Mesenchymal stem cell (in vitro differentiated cells and primary cell): ENCODE measurements at regions not wholly inside any gene's neighbourhood (a gene's known extent, or its start where the extent isn't known, plus 50 kb on each side); places are given as distances from the start of the nearest gene placed in this dataset.

Experiments
- DNase-seq: peaks from one replicate; pipeline ENCODE4 v3.0.0-alpha.2; 2013
- H2AFZ ChIP-seq: one replicate; pipeline ENCODE4 v1.6.1; 2013; ENCODE audit warnings: low read depth, mild to moderate bottlenecking, control low read depth, inconsistent platforms, low read length, moderate library complexity
- H2AK5ac ChIP-seq: 2 replicates; pipeline ENCODE4 v1.6.1; 2013; ENCODE audit warnings: low read length, moderate library complexity, mild to moderate bottlenecking, inconsistent platforms; ENCODE audit not compliant: severe bottlenecking
- H2BK120ac ChIP-seq: one replicate; pipeline ENCODE4 v1.6.1; 2013; ENCODE audit warnings: low read depth, mild to moderate bottlenecking, inconsistent platforms, low read length, moderate library complexity
- H2BK12ac ChIP-seq, 2 experiments: one replicate each; pipeline ENCODE4 v1.6.1; 2013; ENCODE audit warnings: inconsistent platforms in 2 of 2, low read length in 2 of 2, mild to moderate bottlenecking in 2 of 2, moderate library complexity in 2 of 2, control low read depth in 1 of 2
- H2BK15ac ChIP-seq: one replicate; pipeline ENCODE4 v1.6.1; 2013; ENCODE audit warnings: mild to moderate bottlenecking, low read depth, inconsistent platforms; ENCODE audit not compliant: poor library complexity, severe bottlenecking
- H2BK5ac ChIP-seq: 2 replicates; pipeline ENCODE4 v1.6.1; 2013; ENCODE audit warnings: low read depth, mild to moderate bottlenecking, low read length, control low read depth, inconsistent platforms; ENCODE audit not compliant: poor library complexity, severe bottlenecking
- H3K14ac ChIP-seq, 2 experiments: one replicate each; pipeline ENCODE4 v1.6.1; 2013; ENCODE audit warnings: inconsistent platforms in 2 of 2, low read length in 2 of 2, control low read depth in 1 of 2, mild to moderate bottlenecking in 1 of 2, moderate library complexity in 1 of 2
- H3K18ac ChIP-seq, 2 experiments: one replicate each; pipeline ENCODE4 v1.6.1; 2013; ENCODE audit warnings: inconsistent platforms in 2 of 2, low read length in 2 of 2, control low read depth in 1 of 2, low read depth in 1 of 2, mild to moderate bottlenecking in 1 of 2
- H3K23ac ChIP-seq, 2 experiments: one replicate each; pipeline ENCODE4 v1.6.1; 2013; ENCODE audit warnings: inconsistent platforms in 2 of 2, low read length in 2 of 2, mild to moderate bottlenecking in 2 of 2, moderate library complexity in 2 of 2, control low read depth in 1 of 2
- H3K27ac ChIP-seq: 2 replicates; pipeline ENCODE4 v1.5.1; 2013; ENCODE audit warnings: mild to moderate bottlenecking, moderate library complexity, low read length, control low read depth, inconsistent platforms; ENCODE audit not compliant: poor library complexity, severe bottlenecking
- H3K27me3 ChIP-seq, 2 experiments: 2 replicates each; pipeline versions ENCODE4 v1.6.1 to v1.7.0; 2013; ENCODE audit warnings: low read length in 2 of 2, mild to moderate bottlenecking in 2 of 2, moderate library complexity in 2 of 2, control low read depth in 1 of 2, inconsistent platforms in 1 of 2; ENCODE audit not compliant: control insufficient read depth in 1 of 2, insufficient read depth in 1 of 2
- H3K36me3 ChIP-seq, 2 experiments: 2 replicates each; pipeline versions ENCODE4 v1.6.1 to v1.7.0; 2013; ENCODE audit warnings: low read length in 2 of 2, control low read depth in 1 of 2, inconsistent platforms in 1 of 2, low read depth in 1 of 2, mild to moderate bottlenecking in 1 of 2; ENCODE audit not compliant: insufficient read depth in 2 of 2, control insufficient read depth in 1 of 2
- H3K4ac ChIP-seq, 2 experiments: one replicate each; pipeline ENCODE4 v1.6.1; 2013; ENCODE audit warnings: inconsistent platforms in 2 of 2, low read length in 2 of 2, mild to moderate bottlenecking in 2 of 2, moderate library complexity in 2 of 2, control low read depth in 1 of 2, low read depth in 1 of 2
- H3K4me1 ChIP-seq: 2 replicates; pipeline ENCODE4 v1.6.1; 2013; ENCODE audit warnings: low read depth, low read length, control low read depth; ENCODE audit not compliant: control insufficient read depth, insufficient read depth
- H3K4me2 ChIP-seq: 2 replicates; pipeline ENCODE4 v1.6.1; 2013; ENCODE audit warnings: low read length, mild to moderate bottlenecking, inconsistent platforms; ENCODE audit not compliant: poor library complexity, severe bottlenecking
- H3K4me3 ChIP-seq, 2 experiments: 2 replicates each; pipeline versions ENCODE4 v1.5.1 to v1.7.0; 2013; ENCODE audit warnings: low read length in 2 of 2, mild to moderate bottlenecking in 2 of 2, control low read depth in 1 of 2, low read depth in 1 of 2; ENCODE audit not compliant: insufficient read depth in 1 of 2
- H3K79me1 ChIP-seq: replicated peaks from 2 replicates; pipeline ENCODE4 v1.6.1; 2013; ENCODE audit warnings: mild to moderate bottlenecking, control low read depth, low read length, inconsistent platforms; ENCODE audit not compliant: poor library complexity, severe bottlenecking
- H3K9ac ChIP-seq: 2 replicates; pipeline ENCODE4 v1.7.0; 2013; ENCODE audit warnings: mild to moderate bottlenecking, low read length, moderate library complexity
- H3K9me3 ChIP-seq: 2 replicates; pipeline ENCODE4 v1.7.0; 2013; ENCODE audit warnings: mild to moderate bottlenecking, low read length; ENCODE audit not compliant: control insufficient read depth
- H4K8ac ChIP-seq: one replicate; pipeline ENCODE4 v1.6.1; 2013; ENCODE audit warnings: inconsistent platforms, mild to moderate bottlenecking, low read length, moderate library complexity
- H4K91ac ChIP-seq: one replicate; pipeline ENCODE4 v1.6.1; 2013; ENCODE audit warnings: mild to moderate bottlenecking, low read length, inconsistent platforms
- WGBS: methylation state at CpG from one replicate; pipeline ENCODE4 v1.1.7; 2013; ENCODE audit warnings: mixed read lengths; 5-methylcytosine and 5-hydroxymethylcytosine counted together

GRCh38 chr5:74422030-74422429 is 218.5 kb downstream of the ENC1 start:
- H3K9ac ChIP-seq = no peak overlapping the region
- no peak overlapping the region for H3K4ac ChIP-seq
- no peak overlapping the region for H3K27ac ChIP-seq
- H2BK12ac ChIP-seq = no peak overlapping the region
- no peak overlapping the region for H2BK120ac ChIP-seq
- no peak overlapping the region for H3K18ac ChIP-seq
- no peaks in the 10 kb centered on the region for H3K27me3 ChIP-seq
- no peak overlapping the region for H3K4me3 ChIP-seq
- no peak overlapping the region for H2AK5ac ChIP-seq
- H2BK15ac ChIP-seq = no peak overlapping the region
- H4K91ac ChIP-seq = no peak overlapping the region
- no peak overlapping the region for H2AFZ ChIP-seq
- no peak for DNase-seq
- no peaks in the 10 kb centered on the region for H3K4me1 ChIP-seq
- H3K14ac ChIP-seq = no peak overlapping the region
- H2BK5ac ChIP-seq = no peak overlapping the region
- H4K8ac ChIP-seq = no peak overlapping the region
- WGBS = 100% methylated on average over 3 of the region's 3 CpGs
- no peaks in the 10 kb centered on the region for H3K36me3 ChIP-seq
- H3K9me3 ChIP-seq = no peaks in the 10 kb centered on the region
- H3K4me2 ChIP-seq = no peak overlapping the region
- H3K79me1 ChIP-seq = no peaks in the 10 kb centered on the region
- no peak overlapping the region for H3K23ac ChIP-seq

DNA sequence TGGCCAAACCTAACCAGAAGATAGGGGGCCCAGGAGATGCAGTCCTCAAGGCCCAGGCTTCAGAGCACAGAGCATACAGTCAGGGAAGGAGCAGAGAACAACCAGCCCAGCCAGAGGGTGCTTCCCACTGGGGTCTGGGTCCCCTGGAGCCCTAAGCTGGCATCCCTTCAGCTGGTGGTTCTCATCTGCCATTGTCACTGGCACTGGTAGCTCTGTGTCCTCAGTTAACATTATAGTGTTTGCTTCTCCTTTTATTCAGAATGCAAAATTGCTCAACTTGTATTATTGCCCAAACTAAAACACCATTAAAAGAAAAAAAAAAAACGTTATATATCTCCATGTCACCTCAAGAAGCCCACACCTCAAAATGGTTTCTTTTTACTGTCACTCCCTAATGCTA is 219.2 kb downstream of the ENC1 start:
- Histone ChIP-seq H3K4me3 (no peak overlapping the region), H2BK5ac (no peak overlapping the region), H3K4me2 (no peak overlapping the region), H2AK5ac (no peak overlapping the region), H3K18ac (no peak overlapping the region), H3K4me1 (no peaks in the 10 kb centered on the region), H2BK12ac (peak overlapping the region in 1 of 2 experiments; percentile 15), H4K8ac (no peak overlapping the region), H3K36me3 (no peaks in the 10 kb centered on the region), H3K9ac (no peak overlapping the region), H2BK15ac (no peak overlapping the region), H3K27me3 (no peaks in the 10 kb centered on the region), H4K91ac (no peak overlapping the region), H3K79me1 (no peaks in the 10 kb centered on the region), H3K27ac (no peak overlapping the region), H2AFZ (no peak overlapping the region), H3K4ac (no peak overlapping the region), H2BK120ac (no peak overlapping the region), H3K23ac (no peak overlapping the region), H3K14ac (no peak overlapping the region), H3K9me3 (no peaks in the 10 kb centered on the region)
- DNase-seq = no peak
- WGBS = 100% methylated on average over 1 of the region's 1 CpG

DNA sequence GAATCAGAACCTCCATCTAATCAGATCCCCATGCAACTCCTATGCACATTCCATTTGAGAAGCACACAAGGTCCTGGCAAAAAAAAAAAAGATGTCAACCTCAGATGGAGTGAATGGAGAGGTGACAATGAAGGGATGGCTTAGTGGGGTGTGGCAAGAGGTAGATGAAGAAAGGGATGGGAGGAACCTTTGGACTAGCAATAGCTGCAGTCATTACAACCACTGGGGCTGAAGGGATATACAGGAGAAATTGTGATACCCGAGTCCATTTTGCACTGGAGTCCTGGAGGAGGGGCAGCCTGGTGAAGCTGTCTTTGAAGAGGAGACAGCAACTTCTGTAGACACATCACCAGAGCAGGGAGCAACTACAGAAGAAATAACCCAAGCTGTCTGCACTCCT is 219.6 kb downstream of the ENC1 start:
- H3K9me3 ChIP-seq = no peaks in the 10 kb centered on the region
- no peak overlapping the region for H3K14ac ChIP-seq
- H2BK5ac ChIP-seq = no peak overlapping the region
- H3K27ac ChIP-seq = no peak overlapping the region
- no peaks in the 10 kb centered on the region for H3K79me1 ChIP-seq
- H3K4me3 ChIP-seq = no peak overlapping the region
- no peak overlapping the region for H3K23ac ChIP-seq
- DNase-seq = no peak
- no peak overlapping the region for H2BK12ac ChIP-seq
- no peak overlapping the region for H2AK5ac ChIP-seq
- no peak overlapping the region for H2BK120ac ChIP-seq
- H2BK15ac ChIP-seq = no peak overlapping the region
- no peaks in the 10 kb centered on the region for H3K27me3 ChIP-seq
- no peak overlapping the region for H3K4ac ChIP-seq
- H3K36me3 ChIP-seq = no peaks in the 10 kb centered on the region
- no peaks in the 10 kb centered on the region for H3K4me1 ChIP-seq
- no peak overlapping the region for H4K8ac ChIP-seq
- 36% methylated on average over 1 of the region's 1 CpG for WGBS
- H3K9ac ChIP-seq = no peak overlapping the region
- peak overlapping the region; percentile 16 for H4K91ac ChIP-seq
- no peak overlapping the region for H2AFZ ChIP-seq
- no peak overlapping the region for H3K4me2 ChIP-seq
- H3K18ac ChIP-seq = peak overlapping the region in 1 of 2 experiments; percentile 37

DNA sequence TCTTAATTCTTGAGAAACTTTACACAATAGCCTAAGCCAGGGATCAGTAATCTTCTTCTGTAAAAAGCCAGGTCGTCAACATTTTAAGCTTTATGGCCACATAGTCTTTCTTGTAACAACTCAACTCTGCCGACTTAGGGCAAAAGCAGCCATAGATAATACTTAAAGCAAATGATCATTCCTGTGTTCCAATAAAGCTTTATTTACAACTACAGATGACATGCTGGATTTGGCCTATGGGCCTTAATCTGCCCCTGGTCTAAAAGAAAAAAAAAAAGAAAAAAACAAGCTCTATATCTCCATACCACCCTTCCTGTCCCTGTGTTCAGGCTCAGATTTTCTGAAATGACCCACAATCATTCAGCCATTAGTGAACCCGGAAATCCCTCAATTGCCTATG is 220.3 kb downstream of the ENC1 start:
- no peaks in the 10 kb centered on the region for H3K4me1 ChIP-seq
- H2BK5ac ChIP-seq = no peak overlapping the region
- no peak overlapping the region for H3K23ac ChIP-seq
- no peak overlapping the region for H2BK120ac ChIP-seq
- WGBS = 77% methylated on average over 3 of the region's 3 CpGs
- no peak overlapping the region for H2AK5ac ChIP-seq
- H3K14ac ChIP-seq = no peak overlapping the region
- no peaks in the 10 kb centered on the region for H3K36me3 ChIP-seq
- no peaks in the 10 kb centered on the region for H3K9me3 ChIP-seq
- no peak overlapping the region for H2BK12ac ChIP-seq
- H2AFZ ChIP-seq = no peak overlapping the region
- no peak overlapping the region for H3K9ac ChIP-seq
- no peak overlapping the region for H2BK15ac ChIP-seq
- H3K27me3 ChIP-seq = no peaks in the 10 kb centered on the region
- no peak for DNase-seq
- H3K4me3 ChIP-seq = no peak overlapping the region
- no peak overlapping the region for H4K91ac ChIP-seq
- H3K4ac ChIP-seq = no peak overlapping the region
- H3K4me2 ChIP-seq = no peak overlapping the region
- H3K27ac ChIP-seq = no peak overlapping the region
- H3K79me1 ChIP-seq = no peaks in the 10 kb centered on the region
- no peak overlapping the region for H4K8ac ChIP-seq
- no peak overlapping the region for H3K18ac ChIP-seq
